Gastroesophageal sphincter (tissue), 3 donors: ENCODE measurements at regions not wholly inside any gene's neighbourhood (a gene's known extent, or its start where the extent isn't known, plus 50 kb on each side); places are given as distances from the start of the nearest gene placed in this dataset.
"Not testable (repeated sequence)": the region's sequence is repeated elsewhere in the genome, so short reads cannot be mapped to it uniquely, and the experiment has no call there.

ENCODE experiments used
- CTCF ChIP-seq, 4 experiments: fragments of 200-600 bp in 2 of 4; fragments of 450-650 bp in 2 of 4; sonication (generic) in 1 of 4; IDR thresholded peaks; one replicate each; pipeline ENCODE4 v1.5.1; 2017 to 2019; ENCODE audit warnings: antibody characterized with exemption in 4 of 4, mild to moderate bottlenecking in 2 of 4, moderate library complexity in 2 of 4
- EP300 ChIP-seq: sonication (generic); formaldehyde crosslinking; IDR thresholded peaks from one replicate; pipeline ENCODE4 v1.6.1; 2017; ENCODE audit warnings: antibody characterized with exemption, mild to moderate bottlenecking
- POLR2A ChIP-seq, 2 donors: fragments of 450-650 bp; IDR thresholded peaks; one replicate each; pipeline ENCODE4 v1.6.1; 2017; ENCODE audit warnings: antibody characterized with exemption in 2 of 2, mild to moderate bottlenecking in 2 of 2, moderate library complexity in 1 of 2
- POLR2AphosphoS5 ChIP-seq: sonication (generic); formaldehyde crosslinking; IDR thresholded peaks from one replicate; pipeline ENCODE4 v1.6.1; 2017; ENCODE audit warnings: antibody characterized with exemption

GRCh38 chr16:22980514-22980913 is 166.6 kb downstream of the HS3ST2 start:
- TF ChIP-seq CTCF (IDR thresholded peaks at IDR 0.05); POLR2A (IDR thresholded peaks at IDR 0.05); POLR2AphosphoS5; EP300: not testable (repeated sequence)
